ENCODE measurements at regions not wholly inside any gene's neighbourhood (a gene's known extent, or its start where the extent isn't known, plus 50 kb on each side); places are given as distances from the start of the nearest gene placed in this dataset.

GRCh38 chr6:14320332-14320731, 202.8 kb downstream of the CD83 start:
- no peak for DNase-seq (ENCODE audit: low read depth in 2 of 2, low spot score in 1 of 2)

GRCh38 chr6:14321992-14322772, 204.6 kb downstream of the CD83 start:
- DNase-seq (ENCODE audit: low read depth in 2 of 2, low spot score in 1 of 2), result no peak

GRCh38 chr6:14322841-14323240, 205.3 kb downstream of the CD83 start:
- DNase-seq (ENCODE audit: low read depth in 2 of 2, low spot score in 1 of 2), result no peak

GRCh38 chr6:14326774-14327173, 209.2 kb downstream of the CD83 start:
- no peak for DNase-seq (ENCODE audit: low read depth in 2 of 2, low spot score in 1 of 2)

- no peak for DNase-seq (ENCODE audit: low read depth in 2 of 2, low spot score in 1 of 2)
Measured at GRCh38 chr6:14328163-14328562, 210.6 kb downstream of the CD83 start.

GRCh38 chr6:14333556-14334305, 216.2 kb downstream of the CD83 start:
- no peak for DNase-seq (ENCODE audit: low read depth in 2 of 2, low spot score in 1 of 2)

GRCh38 chr6:14335071-14335470, 217.5 kb downstream of the CD83 start:
- DNase-seq (ENCODE audit: low read depth in 2 of 2, low spot score in 1 of 2), result no peak

- DNase-seq (ENCODE audit: low read depth in 2 of 2, low spot score in 1 of 2), result no peak
Measured at GRCh38 chr6:14337152-14337551, 219.6 kb downstream of the CD83 start.

GRCh38 chr6:14339172-14339571, 221.6 kb downstream of the CD83 start:
- no peak for DNase-seq (ENCODE audit: low read depth in 2 of 2, low spot score in 1 of 2)

- DNase-seq (ENCODE audit: low read depth in 2 of 2, low spot score in 1 of 2), result no peak
Measured at GRCh38 chr6:14339711-14340584, 222.4 kb downstream of the CD83 start.

GRCh38 chr6:14344486-14344885, 226.9 kb downstream of the CD83 start:
- no peak for DNase-seq (ENCODE audit: low read depth in 2 of 2, low spot score in 1 of 2)

GRCh38 chr6:14348389-14348788, 230.8 kb downstream of the CD83 start:
- no peak for DNase-seq (ENCODE audit: low read depth in 2 of 2, low spot score in 1 of 2)

- DNase-seq (ENCODE audit: low read depth in 2 of 2, low spot score in 1 of 2), result no peak
Measured at GRCh38 chr6:14349507-14349906, 231.9 kb downstream of the CD83 start.

- DNase-seq (ENCODE audit: low read depth in 2 of 2, low spot score in 1 of 2), result no peak
Measured at GRCh38 chr6:14350210-14350609, 232.6 kb downstream of the CD83 start.

GRCh38 chr6:14353281-14353680, 235.7 kb downstream of the CD83 start:
- no peak for DNase-seq (ENCODE audit: low read depth in 2 of 2, low spot score in 1 of 2)

- no peak for DNase-seq (ENCODE audit: low read depth in 2 of 2, low spot score in 1 of 2)
Measured at GRCh38 chr6:14353798-14354197, 236.2 kb downstream of the CD83 start.

- DNase-seq (ENCODE audit: low read depth in 2 of 2, low spot score in 1 of 2), result peak in 1 of 2 donors; percentile 10
Measured at GRCh38 chr6:14354919-14355572, 237.5 kb downstream of the CD83 start.

- DNase-seq (ENCODE audit: low read depth in 2 of 2, low spot score in 1 of 2), result no peak
Measured at GRCh38 chr6:14359438-14359837, 241.9 kb downstream of the CD83 start.

- no peak for DNase-seq (ENCODE audit: low read depth in 2 of 2, low spot score in 1 of 2)
Measured at GRCh38 chr6:14360565-14360964, 243.0 kb downstream of the CD83 start.

- no peak for DNase-seq (ENCODE audit: low read depth in 2 of 2, low spot score in 1 of 2)
Measured at GRCh38 chr6:14361297-14361696, 243.7 kb downstream of the CD83 start.

- DNase-seq (ENCODE audit: low read depth in 2 of 2, low spot score in 1 of 2), result no peak
Measured at GRCh38 chr6:14361956-14362587, 244.5 kb downstream of the CD83 start.

Data from stimulated activated CD8-positive, alpha-beta memory T cell treated with anti-CD3 and anti-CD28 coated beads, Interleukin-4, amount 100 ng/mL, for 4 hours (primary cell).